NCI-H2171 (cell line): ENCODE measurements at regions not wholly inside any gene's neighbourhood (a gene's known extent, or its start where the extent isn't known, plus 50 kb on each side); places are given as distances from the start of the nearest gene placed in this dataset.
A peak's percentile ranks its signal among the peaks of the same experiment; 100 is the strongest.

ENCODE experiments used
- DNase-seq: peaks from one replicate; lab custom pipeline; 2025; lab: John Stamatoyannopoulos, UW

- no peak for DNase-seq
These were observed 79.0 kb downstream of the LBH start for GRCh38 chr2:30310371-30310770.

- DNase-seq = peak; percentile 19
These were observed 79.6 kb downstream of the LBH start for GRCh38 chr2:30310955-30311354.

DNA sequence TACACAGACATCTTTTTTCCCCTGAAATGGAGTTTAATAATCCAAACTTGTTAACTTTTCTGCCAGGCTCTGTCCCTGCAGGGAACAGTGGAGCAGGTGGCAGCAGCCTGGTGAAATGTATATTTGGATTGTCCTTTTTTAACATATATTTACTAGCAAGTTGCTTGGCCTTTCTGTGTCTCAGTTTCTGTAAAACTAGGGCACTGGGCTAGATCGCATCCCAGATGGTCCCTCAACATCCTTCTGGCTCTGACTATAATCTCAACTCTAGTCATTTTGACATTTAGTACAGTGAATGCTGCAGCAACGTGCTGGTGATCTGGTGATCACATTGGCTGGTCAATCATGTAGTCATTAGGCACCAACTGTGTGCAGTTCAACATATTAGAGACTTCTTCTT is 80.4 kb downstream of the LBH start:
- DNase-seq = no peak

GRCh38 chr2:30312916-30313315 is 81.6 kb downstream of the LBH start:
- DNase-seq = no peak

DNA sequence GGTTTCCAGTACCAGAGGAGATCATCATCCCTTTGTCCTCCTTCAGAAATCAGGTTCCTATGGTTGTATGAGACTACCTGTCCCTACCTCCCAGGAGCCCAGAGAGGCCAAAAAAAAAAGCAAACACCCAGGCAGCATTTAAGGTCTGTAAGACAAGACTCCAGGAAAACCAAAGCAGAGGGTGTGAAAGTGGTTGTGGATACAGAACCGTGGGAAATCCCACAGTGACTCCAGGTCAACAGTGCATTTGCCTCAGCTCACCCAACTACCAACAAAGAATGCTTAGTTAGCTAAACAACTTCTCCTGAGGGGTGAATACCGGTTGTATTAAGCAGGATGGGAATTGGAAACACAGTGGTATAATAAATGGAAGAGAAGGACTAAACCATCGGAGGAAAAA is 83.6 kb downstream of the LBH start:
- DNase-seq = no peak

DNA sequence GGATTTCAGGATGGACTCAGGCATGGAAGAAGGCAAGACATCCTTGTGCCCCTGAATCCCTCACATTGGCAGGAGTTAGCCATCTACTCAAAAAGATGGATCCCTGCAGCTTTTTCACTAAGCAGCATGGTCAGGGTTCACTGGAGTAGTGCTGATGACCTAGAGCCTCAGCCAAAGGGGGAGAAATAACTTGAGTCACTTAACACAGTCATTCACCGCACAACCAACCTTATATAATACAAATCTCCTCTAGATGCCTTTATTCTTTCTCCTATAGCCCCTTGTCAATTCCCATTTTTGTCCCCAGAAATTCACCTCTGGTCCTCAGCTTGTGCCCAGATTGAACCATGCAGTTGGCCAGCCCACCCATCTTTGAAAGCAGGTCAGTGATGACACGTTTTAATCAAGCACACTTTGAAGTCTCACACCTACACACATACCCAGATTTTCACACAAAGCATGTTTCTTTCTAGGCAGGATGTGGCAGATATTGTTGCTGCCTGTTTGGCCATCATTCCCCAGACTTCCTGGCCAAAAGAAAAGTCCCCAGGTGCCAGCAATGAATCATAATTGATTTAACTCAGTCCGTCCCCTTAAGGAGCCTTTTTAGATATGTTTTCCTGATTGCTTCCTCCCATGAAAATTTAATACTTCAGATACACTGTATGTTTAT is 84.2 kb downstream of the LBH start:
- no peak for DNase-seq

DNA sequence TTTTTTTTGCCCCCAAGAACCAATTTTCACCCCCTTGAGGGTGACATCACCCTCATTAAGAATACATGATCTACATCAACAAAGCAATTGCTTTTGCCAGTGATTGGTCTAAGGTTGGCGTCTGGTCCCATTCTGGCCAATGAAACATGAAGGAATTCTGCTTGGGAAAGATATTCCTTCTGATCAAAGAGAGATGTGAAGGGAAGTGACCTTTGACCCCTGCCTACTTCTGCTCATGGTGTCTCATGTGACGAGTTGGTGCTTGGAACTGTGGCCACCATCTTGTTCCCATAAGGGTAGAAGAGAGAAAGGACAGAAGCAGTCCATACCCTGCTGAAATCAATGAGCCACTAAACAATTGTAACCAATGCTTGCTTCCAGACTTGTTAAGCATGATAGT is 85.1 kb downstream of the LBH start:
- no peak for DNase-seq

GRCh38 chr2:30318987-30319782 is 87.9 kb downstream of the LBH start:
- no peak for DNase-seq

DNA sequence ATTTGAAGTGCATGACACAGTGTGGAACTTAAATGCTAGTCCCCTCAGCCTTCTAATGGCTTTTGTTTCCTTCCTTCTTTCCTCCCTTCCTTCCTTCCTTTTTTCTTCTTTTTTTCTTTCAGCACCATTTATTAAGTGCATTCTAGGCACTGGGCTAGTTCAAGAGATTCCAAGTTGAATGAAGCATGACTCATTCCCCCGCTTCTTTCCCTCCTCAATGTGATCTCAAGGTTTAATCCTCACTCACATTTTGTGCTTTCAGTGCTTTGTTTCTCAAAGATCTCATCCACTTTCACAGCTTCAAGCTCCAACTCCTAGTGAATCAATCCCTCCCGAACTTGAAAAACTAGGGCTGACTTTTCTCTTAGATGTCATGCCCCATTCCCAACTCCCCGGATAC is 90.1 kb downstream of the LBH start:
- DNase-seq = no peak

DNA sequence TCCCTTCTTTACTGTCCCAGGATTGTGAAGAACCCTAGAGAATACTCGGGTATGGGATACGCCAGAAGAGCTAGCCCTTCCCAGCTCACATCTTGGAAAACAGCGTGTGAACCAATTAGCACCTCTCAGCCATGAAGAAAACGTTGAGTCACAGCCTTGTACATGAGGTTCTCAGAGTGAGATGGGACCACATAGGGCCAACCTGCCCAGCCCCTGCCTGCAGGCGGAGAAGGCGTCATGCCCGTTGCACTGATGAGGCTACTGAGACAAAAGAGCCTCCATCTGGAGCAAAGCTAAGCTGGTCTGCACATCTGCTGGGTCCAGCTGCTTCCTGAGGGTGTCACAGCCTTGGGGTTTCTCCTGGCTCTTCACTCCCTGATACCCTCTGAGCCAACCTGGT is 92.2 kb downstream of the LBH start:
- no peak for DNase-seq

- no peak for DNase-seq
These were observed 93.0 kb downstream of the LBH start for GRCh38 chr2:30324245-30324908.

GRCh38 chr2:30325600-30326328 is 94.4 kb downstream of the LBH start:
- DNase-seq = no peak

- no peak for DNase-seq
These were observed 95.2 kb downstream of the LBH start for GRCh38 chr2:30326497-30326896.

DNA sequence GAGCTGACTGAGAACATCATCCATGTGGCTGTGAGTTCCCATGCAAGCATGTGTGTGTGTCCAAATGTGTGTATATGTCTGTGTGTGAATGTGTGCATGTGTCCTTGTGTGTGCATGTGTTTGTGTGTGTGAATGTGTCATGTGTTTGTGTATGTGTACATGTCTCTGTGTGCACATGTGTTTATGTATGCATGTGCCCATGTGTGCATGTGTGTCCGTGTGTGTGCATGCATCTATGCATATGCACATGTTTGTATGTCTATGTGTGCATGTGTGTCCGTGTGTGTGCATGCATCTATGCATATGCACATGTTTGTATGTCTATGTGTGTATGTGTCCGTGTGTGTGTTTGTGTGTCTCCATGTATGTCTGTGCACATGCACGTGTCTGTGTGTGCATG is 99.7 kb downstream of the LBH start:
- DNase-seq = no peak

GRCh38 chr2:30331869-30332268 is 100.5 kb downstream of the LBH start:
- DNase-seq = no peak

GRCh38 chr2:30332791-30333453 is 101.6 kb downstream of the LBH start:
- DNase-seq = no peak

DNA sequence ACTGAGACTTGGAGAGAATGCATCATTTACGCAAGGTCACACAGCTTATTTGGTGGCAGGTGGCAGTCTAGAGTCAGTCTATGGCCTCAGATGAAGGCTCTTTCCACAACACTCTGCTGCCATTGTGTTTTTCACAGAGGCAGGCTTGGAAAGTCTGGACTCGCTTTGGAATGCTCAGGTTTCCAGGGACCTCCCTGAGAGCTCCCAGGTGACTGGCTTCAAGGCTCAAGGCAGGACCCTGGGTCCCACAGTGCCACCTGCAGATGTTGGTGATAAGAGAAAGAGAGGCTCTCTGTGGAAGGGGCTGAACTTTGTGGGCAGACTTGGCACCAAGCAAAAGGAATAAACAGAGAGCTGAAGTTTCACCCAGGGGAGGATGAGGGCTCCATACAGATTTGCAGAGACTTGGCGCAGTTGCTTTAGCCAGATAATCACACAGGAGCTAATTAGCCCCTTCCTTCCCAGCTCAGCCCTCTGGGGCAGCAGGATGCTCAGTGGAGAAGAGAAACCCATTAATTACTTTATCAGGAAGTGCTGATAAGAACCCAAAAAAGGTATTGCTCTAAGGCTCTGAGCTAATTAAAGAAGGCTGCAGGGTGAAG is 103.5 kb downstream of the LBH start:
- peak; percentile 43 for DNase-seq

DNA sequence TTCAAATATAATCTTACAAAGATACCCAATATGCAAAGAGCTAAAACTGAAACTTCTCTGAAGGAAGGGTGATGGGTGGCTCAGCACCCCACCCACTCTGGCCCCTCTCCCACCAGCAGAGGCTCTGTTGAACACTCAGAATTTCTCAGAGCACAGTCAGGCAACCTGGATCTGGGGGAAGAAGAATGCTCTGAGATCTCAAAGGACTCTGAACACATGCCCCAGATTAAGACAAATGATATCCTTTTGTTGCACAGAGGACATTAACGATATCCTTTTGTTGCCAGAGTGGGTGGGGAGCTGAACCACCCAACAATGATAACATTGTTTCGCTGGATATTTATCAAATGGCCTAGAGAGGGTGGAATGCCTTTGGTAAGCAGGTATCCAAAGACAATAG is 104.8 kb downstream of the LBH start:
- no peak for DNase-seq

DNA sequence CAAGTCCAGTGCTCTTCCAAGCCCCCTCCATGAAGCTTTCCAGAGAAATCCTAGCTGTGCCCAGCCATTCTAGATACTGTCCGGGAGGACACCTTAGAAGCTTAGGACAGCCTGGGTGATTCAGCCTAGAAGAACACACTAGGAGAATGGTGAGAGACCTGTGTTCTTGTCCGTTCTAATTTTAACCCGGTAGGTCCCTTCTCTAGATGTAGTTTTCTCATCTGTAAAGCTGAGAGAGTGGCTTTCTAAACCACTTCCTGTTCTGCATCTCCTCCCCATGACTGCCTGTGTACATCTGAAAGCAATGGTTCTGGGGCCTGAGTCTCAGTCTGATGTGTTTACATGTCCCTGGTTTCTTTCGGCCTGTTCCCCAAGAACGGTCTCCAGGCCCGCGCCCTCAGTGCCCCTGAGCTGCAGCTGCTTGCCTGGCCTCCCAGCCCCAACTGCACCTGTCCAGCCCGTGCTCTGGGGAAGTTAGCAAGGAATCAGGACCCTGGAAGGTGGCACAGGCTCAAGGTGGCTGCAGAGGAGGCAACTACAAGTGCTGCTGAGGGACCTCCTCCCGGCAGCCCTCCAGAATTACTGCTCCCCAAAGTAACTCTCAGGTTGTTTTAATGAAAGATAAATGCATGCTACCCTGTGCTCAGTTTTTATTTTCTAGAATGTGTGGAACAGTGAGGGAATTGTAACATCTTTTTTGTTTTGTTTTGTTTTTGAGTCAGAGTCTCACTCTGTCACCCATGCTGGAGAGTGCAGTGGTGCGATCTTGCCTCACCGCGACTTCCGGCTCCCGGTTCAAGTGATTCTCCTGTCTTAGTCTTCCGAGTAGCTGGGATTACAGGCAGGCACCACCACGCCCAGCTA is 105.9 kb downstream of the LBH start:
- no peak for DNase-seq

DNA sequence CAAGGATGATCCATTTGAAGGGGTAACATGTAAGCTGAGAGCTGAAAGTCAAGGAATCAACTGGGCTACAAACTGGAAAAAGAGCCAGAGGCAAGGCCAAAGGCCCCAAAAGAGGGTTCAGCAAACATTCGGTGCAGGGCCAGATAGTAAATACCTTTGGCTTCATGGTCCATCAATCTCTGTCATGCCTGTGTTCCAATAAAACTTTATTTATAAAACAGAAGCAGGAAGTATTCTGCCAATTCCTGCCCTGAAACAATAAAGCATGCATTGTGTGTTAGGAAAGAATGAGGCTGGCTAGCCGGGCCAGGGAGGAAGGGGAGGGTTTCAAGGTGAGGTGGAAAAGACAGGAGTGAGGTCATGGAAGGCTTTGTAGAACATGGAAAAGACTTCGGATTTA is 107.1 kb downstream of the LBH start:
- DNase-seq = no peak

DNA sequence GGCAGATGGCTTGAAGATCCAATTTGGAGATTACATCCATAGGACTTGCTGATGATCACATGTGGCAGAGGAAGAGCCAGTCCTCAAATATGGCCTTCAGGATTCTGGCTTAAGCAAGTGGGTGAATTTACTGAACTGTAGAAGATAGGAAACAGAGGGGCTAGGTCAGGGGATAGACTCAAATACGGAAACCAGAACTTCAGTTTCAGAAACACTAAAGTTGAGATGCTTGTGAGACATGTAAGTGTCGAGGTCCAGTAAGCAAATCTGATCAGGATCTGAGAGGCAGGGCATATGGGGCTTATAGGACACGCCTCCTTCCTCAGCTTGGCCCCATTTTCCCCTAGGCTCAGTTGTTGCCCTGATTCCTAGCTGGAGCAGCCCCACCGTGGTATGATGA is 107.7 kb downstream of the LBH start:
- no peak for DNase-seq
